ENCODE measurements at regions not wholly inside any gene's neighbourhood (a gene's known extent, or its start where the extent isn't known, plus 50 kb on each side); places are given as distances from the start of the nearest gene placed in this dataset.

DNA sequence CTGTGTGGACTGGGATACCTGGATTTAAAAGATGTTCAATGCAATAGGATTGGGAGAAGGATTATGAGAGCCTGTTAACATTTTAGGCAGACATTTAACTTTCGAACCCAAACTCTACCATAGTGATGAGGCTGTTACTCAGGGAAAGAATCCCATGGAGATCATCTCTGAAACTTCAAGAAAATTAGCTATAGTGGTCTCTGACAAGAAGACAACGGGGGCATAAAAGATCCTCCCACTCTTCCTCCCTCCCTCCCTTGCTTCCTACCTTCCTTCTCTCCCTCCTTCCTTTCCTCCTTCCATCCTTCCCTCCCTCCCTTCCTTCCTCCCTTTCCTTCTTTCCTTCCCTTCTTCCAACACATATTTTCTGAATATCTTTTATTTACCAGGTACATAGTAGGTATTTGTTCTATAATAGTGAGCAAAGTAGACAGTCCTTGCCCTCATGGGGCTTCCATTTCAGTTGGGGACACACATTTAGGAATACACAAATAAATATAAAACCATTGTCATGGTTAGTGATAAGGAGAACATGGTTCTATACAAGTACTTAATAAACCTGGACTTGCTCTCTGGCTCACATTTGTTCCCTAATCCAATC, 143.2 kb downstream of the ATP6V1G3 start:
- TF ChIP-seq, protein P1, sequence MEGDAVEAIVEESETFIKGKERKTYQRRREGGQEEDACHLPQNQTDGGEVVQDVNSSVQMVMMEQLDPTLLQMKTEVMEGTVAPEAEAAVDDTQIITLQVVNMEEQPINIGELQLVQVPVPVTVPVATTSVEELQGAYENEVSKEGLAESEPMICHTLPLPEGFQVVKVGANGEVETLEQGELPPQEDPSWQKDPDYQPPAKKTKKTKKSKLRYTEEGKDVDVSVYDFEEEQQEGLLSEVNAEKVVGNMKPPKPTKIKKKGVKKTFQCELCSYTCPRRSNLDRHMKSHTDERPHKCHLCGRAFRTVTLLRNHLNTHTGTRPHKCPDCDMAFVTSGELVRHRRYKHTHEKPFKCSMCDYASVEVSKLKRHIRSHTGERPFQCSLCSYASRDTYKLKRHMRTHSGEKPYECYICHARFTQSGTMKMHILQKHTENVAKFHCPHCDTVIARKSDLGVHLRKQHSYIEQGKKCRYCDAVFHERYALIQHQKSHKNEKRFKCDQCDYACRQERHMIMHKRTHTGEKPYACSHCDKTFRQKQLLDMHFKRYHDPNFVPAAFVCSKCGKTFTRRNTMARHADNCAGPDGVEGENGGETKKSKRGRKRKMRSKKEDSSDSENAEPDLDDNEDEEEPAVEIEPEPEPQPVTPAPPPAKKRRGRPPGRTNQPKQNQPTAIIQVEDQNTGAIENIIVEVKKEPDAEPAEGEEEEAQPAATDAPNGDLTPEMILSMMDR (conservative IDR thresholded peaks at IDR 0.05; ENCODE audit: low read length), result no peak
- no peak for TF ChIP-seq EZH2phosphoT487 (IDR thresholded peaks at IDR 0.05; ENCODE audit: borderline replicate concordance, low read depth, low read length)

Data from OCI-LY7 (cell line).